ENCODE measurements at regions not wholly inside any gene's neighbourhood (a gene's known extent, or its start where the extent isn't known, plus 50 kb on each side); places are given as distances from the start of the nearest gene placed in this dataset.

DNA sequence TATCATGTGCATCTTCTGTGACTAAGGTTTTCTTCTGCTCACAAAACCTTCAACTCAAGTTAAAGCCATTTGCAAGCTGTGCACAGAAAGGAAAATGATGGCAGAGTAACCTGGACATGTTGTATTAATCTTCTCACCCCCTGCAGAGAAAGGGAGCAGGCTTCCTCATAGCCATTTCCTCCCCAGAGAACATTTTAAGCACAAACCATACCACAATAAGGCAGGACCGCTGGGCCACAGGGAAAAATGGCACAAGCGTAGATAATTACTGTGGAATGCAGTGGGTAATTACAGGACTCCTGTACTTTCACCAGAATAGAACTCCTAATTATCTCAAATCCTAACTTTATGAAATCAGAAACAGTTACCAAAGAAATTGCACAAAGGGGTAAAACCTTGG is 215.7 kb downstream of the KIF21A start:
- Histone ChIP-seq H3K27ac (no peak overlapping the region), H3K9me3 (no peaks in the 10 kb centered on the region), H3K4me3 (no peak overlapping the region), H3K36me3 (no peaks in the 10 kb centered on the region), H3K27me3 (no peaks in the 10 kb centered on the region), H3K4me1 (no peaks in the 10 kb centered on the region)
- TF ChIP-seq POLR2A (IDR thresholded peaks at IDR 0.05) = no peak
- no peak for TF ChIP-seq CTCF (IDR thresholded peaks at IDR 0.05)
- no peak for DNase-seq
- intact Hi-C loops (cut with DNase I; ENCODE audit: low total_unique reads) = no loop called here

DNA sequence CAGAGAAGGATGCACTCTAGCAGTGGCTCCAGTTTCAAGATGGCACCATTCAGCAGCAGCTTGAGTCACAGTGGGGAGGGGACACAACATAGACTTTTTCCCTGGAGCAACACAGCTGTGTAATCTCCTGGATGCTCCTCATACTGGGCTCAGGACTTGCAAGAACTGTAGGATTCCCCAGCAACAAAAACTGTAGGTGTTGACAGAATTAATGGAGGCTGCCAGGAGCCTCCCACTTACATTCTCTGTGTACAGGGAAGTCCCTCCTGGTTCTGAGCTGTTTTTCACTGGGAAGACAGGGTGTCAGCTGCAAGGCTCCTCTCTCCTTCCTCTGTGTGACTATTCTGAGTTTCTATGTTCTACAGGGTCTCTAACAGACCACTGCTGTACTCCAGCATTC is 217.9 kb downstream of the KIF21A start:
- Histone ChIP-seq H3K27ac (no peak overlapping the region), H3K4me1 (no peaks in the 10 kb centered on the region), H3K36me3 (no peaks in the 10 kb centered on the region), H3K9me3 (no peaks in the 10 kb centered on the region), H3K4me3 (no peak overlapping the region), H3K27me3 (no peaks in the 10 kb centered on the region)
- intact Hi-C loops (cut with DNase I; ENCODE audit: low total_unique reads) = no loop called here
- no peak for DNase-seq
- TF ChIP-seq POLR2A (IDR thresholded peaks at IDR 0.05) = no peak
- TF ChIP-seq CTCF (IDR thresholded peaks at IDR 0.05) = no peak

- Histone ChIP-seq H3K27ac (no peak overlapping the region), H3K27me3 (no peaks in the 10 kb centered on the region), H3K4me3 (no peak overlapping the region), H3K9me3 (no peaks in the 10 kb centered on the region), H3K4me1 (no peaks in the 10 kb centered on the region), H3K36me3 (no peaks in the 10 kb centered on the region)
- TF ChIP-seq CTCF (IDR thresholded peaks at IDR 0.05) (no peak), POLR2A (IDR thresholded peaks at IDR 0.05) (no peak)
- intact Hi-C loops (cut with DNase I; ENCODE audit: low total_unique reads) = no loop called here
- no peak for DNase-seq
Measured at GRCh38 chr12:39205969-39206368, 237.0 kb downstream of the KIF21A start.

- no peak for TF ChIP-seq CTCF (IDR thresholded peaks at IDR 0.05)
- TF ChIP-seq POLR2A (IDR thresholded peaks at IDR 0.05) = no peak
- Histone ChIP-seq H3K4me3 (no peak overlapping the region), H3K27me3 (no peaks in the 10 kb centered on the region), H3K9me3 (no peaks in the 10 kb centered on the region), H3K36me3 (no peaks in the 10 kb centered on the region), H3K27ac (no peak overlapping the region), H3K4me1 (no peaks in the 10 kb centered on the region)
- intact Hi-C loops (cut with DNase I; ENCODE audit: low total_unique reads) = no loop called here
- no peak for DNase-seq
Measured at GRCh38 chr12:39199351-39199750, 243.6 kb downstream of the KIF21A start.

DNA sequence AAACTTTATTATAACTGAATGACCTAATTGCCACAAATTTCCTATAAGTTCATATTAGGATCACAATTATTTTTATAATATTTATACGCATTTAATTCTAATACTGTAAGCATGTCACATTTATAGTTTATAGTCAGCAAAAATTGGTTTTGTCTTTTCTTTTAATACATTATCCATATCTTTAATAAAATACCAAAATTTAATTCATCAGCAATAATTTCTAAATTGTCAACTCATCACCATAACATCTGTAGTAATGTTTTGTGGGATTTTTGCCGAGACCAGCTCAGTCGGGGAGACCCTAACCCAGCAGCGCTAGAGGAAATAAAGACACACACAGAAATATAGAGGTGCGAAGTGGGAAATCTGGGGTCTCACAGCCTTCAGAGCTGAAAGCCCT is 254.2 kb downstream of the KIF21A start:
- no peaks in the 10 kb centered on the region for H3K9me3 ChIP-seq
- intact Hi-C loops (cut with DNase I; ENCODE audit: low total_unique reads) = no loop called here
- H3K4me3 ChIP-seq = no peak overlapping the region
- H3K36me3 ChIP-seq = no peaks in the 10 kb centered on the region
- H3K27me3 ChIP-seq = no peaks in the 10 kb centered on the region
- no peak overlapping the region for H3K27ac ChIP-seq
- DNase-seq = no peak
- H3K4me1 ChIP-seq = no peaks in the 10 kb centered on the region
- TF ChIP-seq CTCF (IDR thresholded peaks at IDR 0.05) (no peak), POLR2A (IDR thresholded peaks at IDR 0.05) (no peak)
